ENCODE measurements at regions not wholly inside any gene's neighbourhood (a gene's known extent, or its start where the extent isn't known, plus 50 kb on each side); places are given as distances from the start of the nearest gene placed in this dataset.

GRCh38 chr14:46074061-46074460, 577.5 kb downstream of the RPL10L start:
- no peaks in the 10 kb centered on the region for H3F3A ChIP-seq (ENCODE audit: insufficient read depth, low read length)
- H3K36me3 ChIP-seq (replicated peaks; ENCODE audit: insufficient read depth, low read length), result no peaks in the 10 kb centered on the region
- no peak overlapping the region for H3K27ac ChIP-seq (ENCODE audit: low read length)
- H3K4me2 ChIP-seq (ENCODE audit: low read depth, low read length), result no peak overlapping the region
- H4K20me1 ChIP-seq (ENCODE audit: insufficient read depth, low read length), result no peaks in the 10 kb centered on the region
- H2AFZ ChIP-seq (ENCODE audit: low read length), result no peak overlapping the region
- H3K9me2 ChIP-seq (replicated peaks; ENCODE audit: insufficient read depth, low read length), result no peaks in the 10 kb centered on the region
- DNase-seq, result no peak
- no peaks in the 10 kb centered on the region for H3K79me2 ChIP-seq (ENCODE audit: low read length)
- H3K4me3 ChIP-seq (ENCODE audit: low read length), result no peak overlapping the region
- H3K27me3 ChIP-seq (replicated peaks; ENCODE audit: insufficient read depth, low read length), result no peaks in the 10 kb centered on the region
- H3K9me3 ChIP-seq (replicated peaks; ENCODE audit: insufficient read depth, low read length), result no peaks in the 10 kb centered on the region
- TF ChIP-seq EZH2 (optimal IDR thresholded peaks at IDR 0.05; ENCODE audit: low read depth, low read length) (no peak), CTCF (IDR thresholded peaks at IDR 0.05; ENCODE audit: low read length) (no peak), EZH2phosphoT487 (IDR thresholded peaks at IDR 0.05; ENCODE audit: low read length) (no peak)
- H3K9ac ChIP-seq (ENCODE audit: low read length), result no peak overlapping the region
- no peaks in the 10 kb centered on the region for H3K4me1 ChIP-seq (ENCODE audit: low read length)

DNA sequence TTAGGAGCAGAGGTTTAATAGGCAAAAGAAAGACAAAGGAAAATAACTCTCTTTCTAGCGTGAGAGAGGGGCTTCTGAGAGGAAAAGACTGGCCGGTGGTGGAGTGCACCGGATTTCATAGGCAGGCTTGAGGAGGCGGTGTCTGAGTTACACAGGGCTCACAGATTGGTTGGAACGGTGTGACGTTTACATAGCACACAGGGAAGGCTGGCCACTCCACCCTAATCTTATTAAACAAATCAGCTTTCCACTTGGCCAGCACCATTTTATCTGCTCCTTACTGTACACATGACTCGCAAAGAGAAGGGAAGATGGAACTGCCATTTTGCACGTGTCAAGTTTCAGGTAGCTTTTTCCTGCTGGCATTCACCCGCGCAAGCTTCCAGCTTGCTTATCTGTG, 587.7 kb downstream of the RPL10L start:
- Histone ChIP-seq H3K9me3 (replicated peaks; ENCODE audit: insufficient read depth, low read length) (no peaks in the 10 kb centered on the region), H3K9me2 (replicated peaks; ENCODE audit: insufficient read depth, low read length) (no peaks in the 10 kb centered on the region), H3K27me3 (replicated peaks; ENCODE audit: insufficient read depth, low read length) (no peaks in the 10 kb centered on the region), H3F3A (ENCODE audit: insufficient read depth, low read length) (no peaks in the 10 kb centered on the region), H3K27ac (ENCODE audit: low read length) (no peak overlapping the region), H4K20me1 (ENCODE audit: insufficient read depth, low read length) (no peaks in the 10 kb centered on the region), H3K4me3 (ENCODE audit: low read length) (no peak overlapping the region), H2AFZ (ENCODE audit: low read length) (no peak overlapping the region), H3K79me2 (ENCODE audit: low read length) (no peaks in the 10 kb centered on the region), H3K9ac (ENCODE audit: low read length) (no peak overlapping the region), H3K36me3 (replicated peaks; ENCODE audit: insufficient read depth, low read length) (no peaks in the 10 kb centered on the region), H3K4me2 (ENCODE audit: low read depth, low read length) (no peak overlapping the region), H3K4me1 (ENCODE audit: low read length) (no peaks in the 10 kb centered on the region)
- TF ChIP-seq CTCF (IDR thresholded peaks at IDR 0.05; ENCODE audit: low read length) (no peak), EZH2 (optimal IDR thresholded peaks at IDR 0.05; ENCODE audit: low read depth, low read length) (no peak), EZH2phosphoT487 (IDR thresholded peaks at IDR 0.05; ENCODE audit: low read length) (no peak)
- no peak for DNase-seq

GRCh38 chr14:46058964-46059563, 592.5 kb downstream of the RPL10L start:
- Histone ChIP-seq H4K20me1 (ENCODE audit: insufficient read depth, low read length) (no peaks in the 10 kb centered on the region), H3K79me2 (ENCODE audit: low read length) (no peaks in the 10 kb centered on the region), H3K36me3 (replicated peaks; ENCODE audit: insufficient read depth, low read length) (no peaks in the 10 kb centered on the region), H3K9me3 (replicated peaks; ENCODE audit: insufficient read depth, low read length) (no peaks in the 10 kb centered on the region), H3K4me3 (ENCODE audit: low read length) (no peak overlapping the region), H3K4me2 (ENCODE audit: low read depth, low read length) (no peak overlapping the region), H2AFZ (ENCODE audit: low read length) (no peak overlapping the region), H3K4me1 (ENCODE audit: low read length) (no peaks in the 10 kb centered on the region), H3K9me2 (replicated peaks; ENCODE audit: insufficient read depth, low read length) (no peaks in the 10 kb centered on the region), H3F3A (ENCODE audit: insufficient read depth, low read length) (no peaks in the 10 kb centered on the region), H3K27me3 (replicated peaks; ENCODE audit: insufficient read depth, low read length) (no peaks in the 10 kb centered on the region), H3K27ac (ENCODE audit: low read length) (no peak overlapping the region), H3K9ac (ENCODE audit: low read length) (no peak overlapping the region)
- TF ChIP-seq EZH2phosphoT487 (IDR thresholded peaks at IDR 0.05; ENCODE audit: low read length) (no peak), EZH2 (optimal IDR thresholded peaks at IDR 0.05; ENCODE audit: low read depth, low read length) (no peak), CTCF (IDR thresholded peaks at IDR 0.05; ENCODE audit: low read length) (no peak)
- no peak for DNase-seq

All from MM.1S (cell line).